Smooth muscle cell (in vitro differentiated cells): ENCODE measurements at regions not wholly inside any gene's neighbourhood (a gene's known extent, or its start where the extent isn't known, plus 50 kb on each side); places are given as distances from the start of the nearest gene placed in this dataset.

Experiments
- DNase-seq: peaks from one replicate; lab custom pipeline; 2025; ENCODE audit not compliant: unreplicated experiment; lab: John Stamatoyannopoulos, UW
- H2AFZ ChIP-seq: fragments of 200-600 bp; sonication (generic); 2 replicates; pipeline ENCODE4 v1.6.0; 2016; ENCODE audit warnings: antibody characterized with exemption, low read depth, mild to moderate bottlenecking
- H3F3A ChIP-seq: fragments of 200-600 bp; sonication (generic); 2 replicates; pipeline ENCODE4 v1.6.0; 2017; ENCODE audit warnings: antibody characterized with exemption, low read depth
- H3K27ac ChIP-seq: fragments of 200-600 bp; sonication (generic); 2 replicates; pipeline ENCODE4 v1.5.1; 2016; ENCODE audit warnings: low read depth, mild to moderate bottlenecking
- H3K27me3 ChIP-seq: fragments of 200-600 bp; sonication (generic); 2 replicates; pipeline ENCODE4 v1.6.1; 2016; ENCODE audit warnings: low read depth, mild to moderate bottlenecking
- H3K36me3 ChIP-seq: fragments of 200-600 bp; sonication (generic); 2 replicates; pipeline ENCODE4 v1.5.1; 2016; ENCODE audit warnings: low read depth
- H3K4me1 ChIP-seq: fragments of 200-600 bp; sonication (generic); 2 replicates; pipeline ENCODE4 v1.5.1; 2016; ENCODE audit warnings: low read depth
- H3K4me2 ChIP-seq: fragments of 200-600 bp; sonication (generic); 2 replicates; pipeline ENCODE4 v1.6.0; 2016; ENCODE audit warnings: mild to moderate bottlenecking
- H3K4me3 ChIP-seq: fragments of 200-600 bp; sonication (generic); 2 replicates; pipeline ENCODE4 v1.5.1; 2016; ENCODE audit warnings: mild to moderate bottlenecking
- H3K79me2 ChIP-seq: fragments of 200-600 bp; sonication (generic); 2 replicates; pipeline ENCODE4 v1.6.0; 2016; ENCODE audit warnings: low read depth, mild to moderate bottlenecking
- H3K9ac ChIP-seq: fragments of 200-600 bp; sonication (generic); 2 replicates; pipeline ENCODE4 v1.6.0; 2016; ENCODE audit warnings: low read depth
- H3K9me3 ChIP-seq: fragments of 200-600 bp; sonication (generic); replicated peaks from 2 replicates; pipeline ENCODE4 v1.5.1; 2016; ENCODE audit warnings: low read depth
- H4K20me1 ChIP-seq: fragments of 200-600 bp; sonication (generic); 2 replicates; pipeline ENCODE4 v1.6.0; 2016; ENCODE audit warnings: low read depth
- WGBS: methylation state at CpG from one replicate; pipeline ENCODE4 v1.1.7; 2016; ENCODE audit warnings: low lambda C conversion rate; 5-methylcytosine and 5-hydroxymethylcytosine counted together
- TF ChIP-seq, protein P1 (sequence below): fragments of 200-600 bp; sonication (generic); IDR thresholded peaks from 2 replicates; pipeline ENCODE4 v1.5.1; 2017; ENCODE audit warnings: borderline replicate concordance, mild to moderate bottlenecking, antibody characterized with exemption; ENCODE audit not compliant: insufficient read depth, poor library complexity, severe bottlenecking

DNA sequence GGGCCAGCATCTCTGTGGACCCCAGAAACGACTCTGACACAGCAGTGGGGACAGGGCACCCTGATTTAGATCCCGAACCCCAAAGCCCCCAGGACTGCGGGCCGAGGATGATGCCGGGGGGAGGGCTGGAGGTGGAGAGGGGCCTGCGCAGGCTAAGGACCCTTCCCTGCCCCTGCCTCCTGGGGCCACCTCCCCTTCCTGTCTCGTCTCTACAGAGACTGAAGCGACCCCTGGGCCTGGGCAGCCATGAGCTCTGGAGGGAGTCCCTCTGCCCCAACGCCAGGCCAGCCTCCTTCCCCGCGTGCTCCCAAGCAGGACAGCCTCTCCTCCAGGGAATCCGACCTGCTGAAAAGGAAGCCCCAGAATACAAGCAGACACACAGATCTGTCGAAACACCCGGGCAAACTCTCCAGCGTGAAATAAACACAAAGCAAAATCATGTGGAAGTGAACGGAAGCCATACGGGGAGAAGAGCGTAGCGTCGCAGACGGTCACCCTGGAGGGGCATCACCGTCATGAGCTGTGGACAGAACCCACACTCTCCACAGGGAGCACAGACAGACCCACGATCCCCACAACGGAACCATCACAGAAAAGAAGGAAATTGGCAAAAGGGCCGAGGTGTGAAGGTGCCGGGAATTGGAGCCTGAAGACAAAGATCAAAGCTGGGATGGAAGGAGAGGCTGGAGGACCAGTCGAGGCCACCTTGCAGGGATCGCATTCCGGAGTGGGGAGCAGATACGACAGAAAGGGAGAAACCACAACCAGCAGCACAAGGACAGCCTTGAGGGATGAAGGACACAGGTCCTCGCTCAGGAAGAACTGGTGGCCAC, 51.0 kb upstream of the CTDP1 start:
- Histone ChIP-seq H4K20me1 (no peaks in the 10 kb centered on the region), H3K36me3 (no peaks in the 10 kb centered on the region), H3K9ac (no peak overlapping the region), H3K9me3 (no peaks in the 10 kb centered on the region), H3F3A (no peaks in the 10 kb centered on the region), H3K79me2 (no peaks in the 10 kb centered on the region), H3K4me2 (no peak overlapping the region), H3K27me3 (no peaks in the 10 kb centered on the region), H3K4me3 (no peak overlapping the region), H3K27ac (no peak overlapping the region), H3K4me1 (no peaks in the 10 kb centered on the region), H2AFZ (no peak overlapping the region)
- TF ChIP-seq, protein P1, sequence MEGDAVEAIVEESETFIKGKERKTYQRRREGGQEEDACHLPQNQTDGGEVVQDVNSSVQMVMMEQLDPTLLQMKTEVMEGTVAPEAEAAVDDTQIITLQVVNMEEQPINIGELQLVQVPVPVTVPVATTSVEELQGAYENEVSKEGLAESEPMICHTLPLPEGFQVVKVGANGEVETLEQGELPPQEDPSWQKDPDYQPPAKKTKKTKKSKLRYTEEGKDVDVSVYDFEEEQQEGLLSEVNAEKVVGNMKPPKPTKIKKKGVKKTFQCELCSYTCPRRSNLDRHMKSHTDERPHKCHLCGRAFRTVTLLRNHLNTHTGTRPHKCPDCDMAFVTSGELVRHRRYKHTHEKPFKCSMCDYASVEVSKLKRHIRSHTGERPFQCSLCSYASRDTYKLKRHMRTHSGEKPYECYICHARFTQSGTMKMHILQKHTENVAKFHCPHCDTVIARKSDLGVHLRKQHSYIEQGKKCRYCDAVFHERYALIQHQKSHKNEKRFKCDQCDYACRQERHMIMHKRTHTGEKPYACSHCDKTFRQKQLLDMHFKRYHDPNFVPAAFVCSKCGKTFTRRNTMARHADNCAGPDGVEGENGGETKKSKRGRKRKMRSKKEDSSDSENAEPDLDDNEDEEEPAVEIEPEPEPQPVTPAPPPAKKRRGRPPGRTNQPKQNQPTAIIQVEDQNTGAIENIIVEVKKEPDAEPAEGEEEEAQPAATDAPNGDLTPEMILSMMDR, result no peak
- DNase-seq, result no peak
- WGBS, result 94% methylated on average over 31 of the region's 31 CpGs

DNA sequence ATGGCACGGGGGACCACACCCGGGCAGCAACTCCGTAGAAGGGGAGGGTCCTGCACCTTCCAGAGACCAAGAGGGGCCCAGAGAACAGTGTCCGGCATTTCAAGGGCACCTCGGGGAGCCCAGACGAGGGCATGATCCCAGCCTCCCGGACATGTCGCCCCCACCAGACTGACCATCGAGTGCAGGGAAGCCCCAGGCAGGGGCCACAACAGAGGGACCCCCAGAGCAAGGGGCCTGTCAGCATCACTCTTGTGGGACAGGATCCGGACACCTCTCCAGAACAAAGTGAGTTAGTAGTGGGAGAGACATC, 50.4 kb upstream of the CTDP1 start:
- Histone ChIP-seq H3K4me3 (no peak overlapping the region), H3K27ac (no peak overlapping the region), H3K79me2 (no peaks in the 10 kb centered on the region), H3K9ac (no peak overlapping the region), H4K20me1 (no peaks in the 10 kb centered on the region), H3K9me3 (no peaks in the 10 kb centered on the region), H2AFZ (no peak overlapping the region), H3F3A (no peaks in the 10 kb centered on the region), H3K27me3 (no peaks in the 10 kb centered on the region), H3K4me1 (no peaks in the 10 kb centered on the region), H3K4me2 (no peak overlapping the region), H3K36me3 (no peaks in the 10 kb centered on the region)
- 90% methylated on average over 10 of the region's 10 CpGs for WGBS
- TF ChIP-seq, protein P1, result no peak
- DNase-seq, result no peak

DNA sequence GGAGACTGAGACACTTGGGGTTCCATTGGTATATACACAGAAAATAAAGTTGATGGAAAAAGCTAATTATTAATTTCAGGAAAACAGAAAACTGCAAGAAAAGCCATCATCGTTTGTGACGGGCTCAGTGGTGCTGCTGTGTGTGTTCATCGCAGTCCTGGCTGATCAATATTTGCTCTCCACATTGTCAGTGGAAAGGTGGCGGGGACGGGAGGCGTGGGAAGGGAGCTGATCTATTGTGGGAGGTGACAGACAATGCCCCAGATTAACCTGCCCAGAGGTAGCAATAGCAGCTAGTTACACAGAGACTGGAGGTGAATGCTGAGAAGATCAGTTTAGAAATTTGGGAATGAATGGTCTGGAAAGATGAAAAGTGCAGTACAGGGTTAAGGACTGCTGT, 50.0 kb upstream of the CTDP1 start:
- DNase-seq, result no peak
- H3F3A ChIP-seq, result no peaks in the 10 kb centered on the region

More for the DNA sequence above, 50.0 kb upstream of the CTDP1 start:
- Histone ChIP-seq H3K36me3 (no peaks in the 10 kb centered on the region), H3K4me2 (no peak overlapping the region), H3K9me3 (no peaks in the 10 kb centered on the region), H4K20me1 (no peaks in the 10 kb centered on the region), H3K27ac (no peak overlapping the region), H3K9ac (no peak overlapping the region), H3K4me1 (no peaks in the 10 kb centered on the region), H3K4me3 (no peak overlapping the region), H3K27me3 (no peaks in the 10 kb centered on the region), H2AFZ (no peak overlapping the region), H3K79me2 (no peaks in the 10 kb centered on the region)
- TF ChIP-seq, protein P1, result no peak
- 96% methylated on average over 6 of the region's 6 CpGs for WGBS
